Transverse colon (tissue), 4 donors: ENCODE measurements at regions not wholly inside any gene's neighbourhood (a gene's known extent, or its start where the extent isn't known, plus 50 kb on each side); places are given as distances from the start of the nearest gene placed in this dataset.
"Not testable (repeated sequence)": the region's sequence is repeated elsewhere in the genome, so short reads cannot be mapped to it uniquely, and the experiment has no call there.

Experiments used
- DNase-seq: peaks from one replicate; pipeline ENCODE4 v3.0.0-alpha.2; 2019
- H3K27ac ChIP-seq, 4 donors: fragments of 200-600 bp; sonication (generic); 2 replicates each; pipeline ENCODE4 v1.5.1; 2016 to 2018; ENCODE audit warnings: inconsistent platforms in 4 of 4
- H3K27me3 ChIP-seq: fragments of 200-600 bp; sonication (generic); 2 replicates; pipeline ENCODE4 v1.5.1; 2017; ENCODE audit warnings: inconsistent platforms
- H3K36me3 ChIP-seq, 4 donors: fragments of 200-600 bp; sonication (generic); 2 replicates each; pipeline ENCODE4 v1.5.1; 2017 to 2019; ENCODE audit warnings: inconsistent platforms in 4 of 4
- H3K4me1 ChIP-seq, 4 donors: fragments of 200-600 bp; sonication (generic); 2 replicates each; pipeline ENCODE4 v1.5.1; 2017 to 2020; ENCODE audit warnings: inconsistent platforms in 4 of 4
- H3K4me3 ChIP-seq, 4 donors: fragments of 200-600 bp; sonication (generic); 1 replicate in 1 of 4; 2 replicates in 3 of 4; pipeline versions ENCODE4 v1.5.1 to v1.6.1; 2017 to 2019; ENCODE audit warnings: inconsistent platforms in 4 of 4
- H3K9me3 ChIP-seq, 2 donors: fragments of 200-600 bp; sonication (generic); 2 replicates each; pipeline ENCODE4 v1.5.1; 2017 to 2019; ENCODE audit warnings: inconsistent platforms in 2 of 2
- CTCF ChIP-seq, 5 experiments: fragments of 200-600 bp in 3 of 5; fragments of 450-650 bp in 2 of 5; sonication (generic) in 3 of 5; IDR thresholded peaks; 1 replicate in 2 of 5; 2 replicates in 3 of 5; pipeline ENCODE4 v1.5.1; 2016 to 2017; ENCODE audit warnings: antibody characterized with exemption in 5 of 5, inconsistent platforms in 3 of 5, mild to moderate bottlenecking in 2 of 5, moderate library complexity in 1 of 5
- EP300 ChIP-seq: sonication (generic); formaldehyde crosslinking; IDR thresholded peaks from one replicate; pipeline ENCODE4 v1.6.1; 2017; ENCODE audit warnings: antibody characterized with exemption, low read depth
- POLR2A ChIP-seq: fragments of 450-650 bp; IDR thresholded peaks from one replicate; pipeline ENCODE4 v1.6.1; 2016; ENCODE audit warnings: antibody characterized with exemption, mild to moderate bottlenecking, moderate library complexity
- POLR2AphosphoS5 ChIP-seq, 3 donors: sonication (generic); formaldehyde crosslinking; IDR thresholded peaks; one replicate each; pipeline ENCODE4 v1.6.1; 2016; ENCODE audit warnings: antibody characterized with exemption in 3 of 3
- WGBS, 2 donors: methylation state at CpG; one replicate each; pipeline ENCODE4 v1.1.5; 2018; ENCODE audit warnings: low coverage in 1 of 2; 5-methylcytosine and 5-hydroxymethylcytosine counted together
- in situ Hi-C, 4 donors: fragments of 200-750 bp; cut with MboI; loops; one replicate each; pipeline versions ENCODE4 v1.15.0 to v1.15.1; 2017; ENCODE audit warnings: low sequenced_read_pairs in 3 of 4, low pct_ligation_motif_present in 1 of 4, low pct_unique_long_range_greater_than_20kb in 1 of 4
- intact Hi-C: fragments of 100-400 bp; cut with DNase I; formaldehyde crosslinking; loops from one replicate; pipeline ENCODE4 v1.15.1; 2023; ENCODE audit warnings: low total_unique reads

DNA sequence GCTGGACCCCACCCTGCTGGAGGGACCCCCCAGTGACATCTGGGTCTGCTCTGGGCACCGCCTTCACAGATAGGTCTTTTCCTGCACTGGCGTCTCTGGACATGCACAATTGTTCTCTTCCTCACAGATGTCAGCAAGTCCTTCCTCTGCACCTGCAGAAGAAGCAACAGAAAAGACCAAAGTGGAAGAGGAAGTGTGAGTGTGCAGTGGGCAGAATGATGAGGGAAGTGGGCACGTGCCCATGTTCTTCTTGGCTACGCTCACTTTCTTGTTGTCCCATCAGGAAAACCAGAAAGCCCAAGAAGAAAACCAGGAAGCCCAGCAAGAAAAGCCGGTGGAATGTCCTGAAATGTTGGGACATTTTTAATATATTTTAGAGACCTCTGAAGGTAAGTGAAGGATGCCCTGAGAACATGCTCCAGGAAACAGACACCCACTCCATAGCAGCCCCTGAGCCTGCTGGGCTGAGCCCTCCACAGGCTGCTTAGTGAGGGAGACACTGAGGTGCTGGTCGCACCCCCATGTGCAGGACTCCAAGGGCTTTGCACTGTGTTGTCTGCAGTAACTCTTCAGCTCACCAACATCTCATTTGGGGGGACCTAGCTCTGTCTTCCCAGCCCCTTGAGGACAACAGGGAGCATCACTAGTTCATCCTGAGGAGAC is 124.4 kb upstream of the SIMC1 start:
- H3K27ac ChIP-seq, H3K4me1 ChIP-seq, H3K9me3 ChIP-seq, H3K4me3 ChIP-seq, in situ Hi-C loops, H3K27me3 ChIP-seq, H3K36me3 ChIP-seq, DNase-seq, intact Hi-C loops: not testable (repeated sequence)
- no CpG with 5 or more reads among the region's 6 CpGs for WGBS, 2 donors

DNA sequence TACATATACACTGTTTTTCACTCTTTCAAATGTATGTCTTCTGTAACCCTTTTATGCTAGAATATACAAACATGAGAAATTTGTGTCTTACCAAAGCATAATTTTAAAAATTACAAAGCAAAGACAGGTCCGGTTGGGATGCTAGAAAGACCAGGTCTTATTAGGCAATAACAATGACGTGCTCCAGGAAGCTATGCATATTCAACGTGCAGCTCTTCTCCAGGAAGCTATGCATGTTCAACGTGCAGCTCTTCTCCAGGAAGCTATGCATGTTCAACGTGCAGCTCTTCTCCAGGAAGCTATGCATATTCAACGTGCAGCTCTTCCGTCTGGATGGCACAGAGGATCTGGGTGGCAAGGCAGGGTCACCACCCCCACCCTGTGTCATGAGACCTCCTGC is 123.4 kb upstream of the SIMC1 start:
- H3K9me3 ChIP-seq, in situ Hi-C loops, H3K36me3 ChIP-seq, H3K27ac ChIP-seq, intact Hi-C loops, H3K27me3 ChIP-seq, H3K4me1 ChIP-seq, H3K4me3 ChIP-seq, DNase-seq: not testable (repeated sequence)
- WGBS, 2 donors = 52 to 67% methylated on average over 3 to 5 of the region's 7 CpGs

- H3K4me3 ChIP-seq, H3K27ac ChIP-seq, intact Hi-C loops, DNase-seq, H3K36me3 ChIP-seq, H3K4me1 ChIP-seq, H3K9me3 ChIP-seq, in situ Hi-C loops, H3K27me3 ChIP-seq: not testable (repeated sequence)
- WGBS, 2 donors = 25% methylated on average over 2 of the region's 8 CpGs; no CpG with 5 or more reads in 1 of the 2 donors
Observed at GRCh38 chr5:176117699-176118238, 120.5 kb upstream of the SIMC1 start.

GRCh38 chr5:176122361-176122760 is 115.9 kb upstream of the SIMC1 start:
- in situ Hi-C loops, H3K27me3 ChIP-seq, intact Hi-C loops, H3K9me3 ChIP-seq, H3K4me3 ChIP-seq, H3K36me3 ChIP-seq, H3K4me1 ChIP-seq, DNase-seq, H3K27ac ChIP-seq: not testable (repeated sequence)
- WGBS, 2 donors = 78 to 94% methylated on average over 2 of the region's 2 CpGs

- H3K4me1 ChIP-seq, H3K9me3 ChIP-seq, in situ Hi-C loops, H3K27ac ChIP-seq, intact Hi-C loops, DNase-seq, H3K4me3 ChIP-seq, H3K27me3 ChIP-seq, H3K36me3 ChIP-seq: not testable (repeated sequence)
- WGBS, 2 donors = 88 to 93% methylated on average over 5 to 11 of the region's 11 CpGs
Observed at GRCh38 chr5:176124120-176124519, 114.1 kb upstream of the SIMC1 start.

GRCh38 chr5:176131771-176132170 is 106.5 kb upstream of the SIMC1 start:
- no peak overlapping the region for H3K4me3 ChIP-seq
- intact Hi-C loops = no loop called here

More at GRCh38 chr5:176131771-176132170, 106.5 kb upstream of the SIMC1 start:
- Histone ChIP-seq H3K27ac (no peak overlapping the region), H3K36me3 (no peaks in the 10 kb centered on the region), H3K4me1 (no peaks in the 10 kb centered on the region), H3K9me3 (no peaks in the 10 kb centered on the region), H3K27me3 (peaks cover 39% of the 10 kb centered on the region)
- TF ChIP-seq EP300 (no peak), POLR2AphosphoS5 (IDR thresholded peaks at IDR 0.05) (no peak), POLR2A (no peak), CTCF (IDR thresholded peaks at IDR 0.05) (no peak)
- DNase-seq = no peak
- WGBS, 2 donors = 24 to 50% methylated on average over 1 of the region's 1 CpG
- in situ Hi-C loops = no loop called here
